K562 (cell line): ENCODE measurements at regions not wholly inside any gene's neighbourhood (a gene's known extent, or its start where the extent isn't known, plus 50 kb on each side); places are given as distances from the start of the nearest gene placed in this dataset.

Experiments used
- AFF4 ChIP-seq: sonication (generic); formaldehyde crosslinking; IDR thresholded peaks from 2 replicates; pipeline ENCODE4 v1.8.0; 2023; ENCODE audit warnings: mild to moderate bottlenecking, missing genetic modification reagents
- CTCFL ChIP-seq: IDR thresholded peaks from 2 replicates; pipeline ENCODE4 v1.6.1; 2011; ENCODE audit warnings: borderline replicate concordance, low read depth, mild to moderate bottlenecking, moderate library complexity, low read length; ENCODE audit not compliant: insufficient read depth, poor library complexity, severe bottlenecking
- CXXC5 ChIP-seq: fragments of 250-450 bp; sonication (Bioruptor Pico); IDR thresholded peaks from 2 replicates; pipeline ENCODE4 v1.8.0; 2022; ENCODE audit warnings: inconsistent platforms, mild to moderate bottlenecking, moderate library complexity
- ETV5 ChIP-seq: sonication (generic); formaldehyde crosslinking; IDR thresholded peaks from 2 replicates; pipeline ENCODE4 v1.4.0; 2020; ENCODE audit warnings: low read depth, mild to moderate bottlenecking, missing genetic modification reagents
- HMGXB4 ChIP-seq: sonication (generic); formaldehyde crosslinking; IDR thresholded peaks from 2 replicates; pipeline ENCODE4 v1.8.1; 2023; ENCODE audit warnings: mild to moderate bottlenecking, missing genetic modification reagents
- L3MBTL2 ChIP-seq: fragments of 450-650 bp; IDR thresholded peaks from 2 replicates; pipeline ENCODE4 v1.6.1; 2016; ENCODE audit warnings: mild to moderate bottlenecking, moderate library complexity
- LCOR ChIP-seq: sonication (generic); formaldehyde crosslinking; IDR thresholded peaks from 2 replicates; pipeline ENCODE4 v1.8.0; 2022; ENCODE audit warnings: mild to moderate bottlenecking, missing genetic modification reagents
- NONO ChIP-seq, 2 experiments: fragments of 200-400 bp in 1 of 2; fragments of 450-650 bp in 1 of 2; formaldehyde crosslinking in 1 of 2; IDR thresholded peaks; 2 replicates each; pipeline ENCODE4 v1.6.1; 2017; ENCODE audit warnings: low read depth in 2 of 2, mild to moderate bottlenecking in 2 of 2, moderate library complexity in 2 of 2, low read length in 1 of 2
- POLR2A ChIP-seq: fragments of 450-650 bp; conservative IDR thresholded peaks from 2 replicates; pipeline ENCODE4 v1.6.1; 2016
- RBM14 ChIP-seq: fragments of 200-400 bp; formaldehyde crosslinking; IDR thresholded peaks from 2 replicates; pipeline ENCODE4 v1.6.1; 2018; ENCODE audit warnings: low read depth, mild to moderate bottlenecking, low read length, moderate library complexity, borderline replicate concordance; ENCODE audit not compliant: insufficient read depth
- RCOR1 ChIP-seq, 2 experiments: IDR thresholded peaks; 2 replicates each; pipeline ENCODE4 v1.6.1; 2012; ENCODE audit warnings: low read depth in 2 of 2, low read length in 2 of 2, borderline replicate concordance in 1 of 2, improper control_type of control experiment in 1 of 2
- SP1 ChIP-seq: sonication (generic); formaldehyde crosslinking; IDR thresholded peaks from 2 replicates; pipeline ENCODE4 v1.8.1; 2022; ENCODE audit warnings: mild to moderate bottlenecking, missing genetic modification reagents
- TFAP4 ChIP-seq: sonication (generic); formaldehyde crosslinking; IDR thresholded peaks from 2 replicates; pipeline ENCODE4 v1.8.0; 2022; ENCODE audit warnings: missing genetic modification reagents, mild to moderate bottlenecking, moderate library complexity, borderline replicate concordance
- VEZF1 ChIP-seq: fragments of 200-800 bp; sonication (Bioruptor generic); IDR thresholded peaks from 2 replicates; pipeline ENCODE4 v1.6.1; 2017; ENCODE audit warnings: missing genetic modification characterization, missing compliant biosample characterization
- ZEB2 ChIP-seq: fragments of 450-650 bp; IDR thresholded peaks from 2 replicates; pipeline ENCODE4 v1.6.1; 2016

- TF ChIP-seq CXXC5 (CRISPR knock-in tag): peak; percentile 85
- 0 out of 2 replicates have a peak, but pooled peaks have one; percentile 33 for TF ChIP-seq RBM14
- 0 out of 2 replicates have a peak, but pooled peaks have one; percentile 28 for TF ChIP-seq POLR2A
- peak; percentile 14; the same call in 1 of the 2 replicates for TF ChIP-seq L3MBTL2
- TF ChIP-seq ZEB2: peak; percentile 37; the same call in 1 of the 2 replicates
- TF ChIP-seq VEZF1 (CRISPR knock-in tag): peak; percentile 30; the same call in 1 of the 2 replicates
- peak; percentile 80 for TF ChIP-seq TFAP4 (CRISPR knock-in tag)
- 0 out of 2 replicates have a peak, but pooled peaks have one; percentile 29 for TF ChIP-seq AFF4 (CRISPR knock-in tag)
- TF ChIP-seq NONO (IDR thresholded peaks at IDR 0.05; ENCODE audit: low read depth in 2 of 2, low read length in 1 of 2): 0 out of 4 replicates have a peak, but pooled peaks of 1 of the 2 experiments have one; percentile 58
- peak; percentile 84 for TF ChIP-seq CTCFL
- peak; percentile 62; the same call in 1 of the 2 replicates for TF ChIP-seq LCOR (CRISPR knock-in tag)
- peak; percentile 46; the same call in 1 of the 2 replicates for TF ChIP-seq SP1 (CRISPR knock-in tag)
- TF ChIP-seq ETV5 (CRISPR knock-in tag): 0 out of 2 replicates have a peak, but pooled peaks have one; percentile 29
- TF ChIP-seq RCOR1 (IDR thresholded peaks at IDR 0.05; ENCODE audit: borderline replicate concordance in 1 of 2, low read depth in 2 of 2, low read length in 2 of 2): peak in 1 of 2 experiments; percentile 65; a peak in 2 of 4 replicates
- TF ChIP-seq HMGXB4 (CRISPR knock-in tag): peak; percentile 87
These were observed 86.8 kb downstream of the FAM72B start (continued) for GRCh38 chr1:121097127-121097866.
